Smooth muscle cell (in vitro differentiated cells): ENCODE measurements at regions not wholly inside any gene's neighbourhood (a gene's known extent, or its start where the extent isn't known, plus 50 kb on each side); places are given as distances from the start of the nearest gene placed in this dataset.
A peak's percentile ranks its signal among the peaks of the same experiment; 100 is the strongest.

Experiments used
- DNase-seq: peaks from one replicate; lab custom pipeline; 2025; ENCODE audit not compliant: unreplicated experiment; lab: John Stamatoyannopoulos, UW
- H2AFZ ChIP-seq: fragments of 200-600 bp; sonication (generic); 2 replicates; pipeline ENCODE4 v1.6.0; 2016; ENCODE audit warnings: antibody characterized with exemption, low read depth, mild to moderate bottlenecking
- H3F3A ChIP-seq: fragments of 200-600 bp; sonication (generic); 2 replicates; pipeline ENCODE4 v1.6.0; 2017; ENCODE audit warnings: antibody characterized with exemption, low read depth
- H3K27ac ChIP-seq: fragments of 200-600 bp; sonication (generic); 2 replicates; pipeline ENCODE4 v1.5.1; 2016; ENCODE audit warnings: low read depth, mild to moderate bottlenecking
- H3K27me3 ChIP-seq: fragments of 200-600 bp; sonication (generic); 2 replicates; pipeline ENCODE4 v1.6.1; 2016; ENCODE audit warnings: low read depth, mild to moderate bottlenecking
- H3K36me3 ChIP-seq: fragments of 200-600 bp; sonication (generic); 2 replicates; pipeline ENCODE4 v1.5.1; 2016; ENCODE audit warnings: low read depth
- H3K4me1 ChIP-seq: fragments of 200-600 bp; sonication (generic); 2 replicates; pipeline ENCODE4 v1.5.1; 2016; ENCODE audit warnings: low read depth
- H3K4me2 ChIP-seq: fragments of 200-600 bp; sonication (generic); 2 replicates; pipeline ENCODE4 v1.6.0; 2016; ENCODE audit warnings: mild to moderate bottlenecking
- H3K4me3 ChIP-seq: fragments of 200-600 bp; sonication (generic); 2 replicates; pipeline ENCODE4 v1.5.1; 2016; ENCODE audit warnings: mild to moderate bottlenecking
- H3K79me2 ChIP-seq: fragments of 200-600 bp; sonication (generic); 2 replicates; pipeline ENCODE4 v1.6.0; 2016; ENCODE audit warnings: low read depth, mild to moderate bottlenecking
- H3K9ac ChIP-seq: fragments of 200-600 bp; sonication (generic); 2 replicates; pipeline ENCODE4 v1.6.0; 2016; ENCODE audit warnings: low read depth
- H3K9me3 ChIP-seq: fragments of 200-600 bp; sonication (generic); replicated peaks from 2 replicates; pipeline ENCODE4 v1.5.1; 2016; ENCODE audit warnings: low read depth
- H4K20me1 ChIP-seq: fragments of 200-600 bp; sonication (generic); 2 replicates; pipeline ENCODE4 v1.6.0; 2016; ENCODE audit warnings: low read depth
- CTCF ChIP-seq: fragments of 200-600 bp; sonication (generic); IDR thresholded peaks from 2 replicates; pipeline ENCODE4 v1.5.1; 2017; ENCODE audit warnings: borderline replicate concordance, mild to moderate bottlenecking, antibody characterized with exemption; ENCODE audit not compliant: insufficient read depth, poor library complexity, severe bottlenecking
- WGBS: methylation state at CpG from one replicate; pipeline ENCODE4 v1.1.7; 2016; ENCODE audit warnings: low lambda C conversion rate; 5-methylcytosine and 5-hydroxymethylcytosine counted together

GRCh38 chr16:85252461-85252860, 140.2 kb upstream of the CIBAR2 start:
- Histone ChIP-seq H3K4me1 (no peaks in the 10 kb centered on the region), H3K27ac (no peak overlapping the region), H3K4me2 (no peak overlapping the region), H2AFZ (no peak overlapping the region), H3K79me2 (peaks cover 7% of the 10 kb centered on the region), H3K9me3 (no peaks in the 10 kb centered on the region), H3K9ac (no peak overlapping the region), H3F3A (peaks cover 5% of the 10 kb centered on the region), H3K36me3 (no peaks in the 10 kb centered on the region), H3K4me3 (no peak overlapping the region), H3K27me3 (no peaks in the 10 kb centered on the region), H4K20me1 (peaks cover 91% of the 10 kb centered on the region)
- no peak for TF ChIP-seq CTCF
- no peak for DNase-seq
- 69% methylated on average over 9 of the region's 9 CpGs for WGBS

GRCh38 chr16:85253084-85253941, 141.0 kb upstream of the CIBAR2 start:
- TF ChIP-seq CTCF = peak; percentile 93
- Histone ChIP-seq H3K4me1 (peaks cover 2% of the 10 kb centered on the region), H3K4me3 (no peak overlapping the region), H2AFZ (no peak overlapping the region), H3K27me3 (no peaks in the 10 kb centered on the region), H3K27ac (no peak overlapping the region), H3K9me3 (no peaks in the 10 kb centered on the region), H3K9ac (no peak overlapping the region), H3K79me2 (peaks cover 7% of the 10 kb centered on the region), H3F3A (peaks cover 5% of the 10 kb centered on the region), H4K20me1 (peaks cover 94% of the 10 kb centered on the region), H3K4me2 (no peak overlapping the region), H3K36me3 (no peaks in the 10 kb centered on the region)
- 50% methylated on average over 16 of the region's 22 CpGs for WGBS
- DNase-seq = peak; percentile 59

GRCh38 chr16:85254051-85254450, 141.8 kb upstream of the CIBAR2 start:
- no peaks in the 10 kb centered on the region for H3K36me3 ChIP-seq
- TF ChIP-seq CTCF = no peak
- peaks cover 10% of the 10 kb centered on the region for H3K4me1 ChIP-seq
- H3K9ac ChIP-seq = no peak overlapping the region
- H3K9me3 ChIP-seq = no peaks in the 10 kb centered on the region
- H3K4me3 ChIP-seq = no peak overlapping the region
- no peaks in the 10 kb centered on the region for H3K27me3 ChIP-seq
- H4K20me1 ChIP-seq = peaks cover 93% of the 10 kb centered on the region
- no peak for DNase-seq
- H3K27ac ChIP-seq = no peak overlapping the region
- 95% methylated on average over 9 of the region's 9 CpGs for WGBS
- no peak overlapping the region for H3K4me2 ChIP-seq
- peaks cover 5% of the 10 kb centered on the region for H3F3A ChIP-seq
- H2AFZ ChIP-seq = no peak overlapping the region
- peaks cover 7% of the 10 kb centered on the region for H3K79me2 ChIP-seq

GRCh38 chr16:85254921-85255320, 142.6 kb upstream of the CIBAR2 start:
- WGBS = 99% methylated on average over 24 of the region's 24 CpGs
- peaks cover 5% of the 10 kb centered on the region for H3F3A ChIP-seq
- H3K4me2 ChIP-seq = no peak overlapping the region
- DNase-seq = no peak
- no peaks in the 10 kb centered on the region for H3K27me3 ChIP-seq
- H3K4me1 ChIP-seq = peaks cover 10% of the 10 kb centered on the region
- H3K36me3 ChIP-seq = no peaks in the 10 kb centered on the region
- H4K20me1 ChIP-seq = peaks cover 93% of the 10 kb centered on the region
- no peaks in the 10 kb centered on the region for H3K79me2 ChIP-seq
- H3K9ac ChIP-seq = no peak overlapping the region
- TF ChIP-seq CTCF = no peak
- no peaks in the 10 kb centered on the region for H3K9me3 ChIP-seq
- H3K4me3 ChIP-seq = no peak overlapping the region
- no peak overlapping the region for H3K27ac ChIP-seq
- H2AFZ ChIP-seq = no peak overlapping the region
